Cardiac septum (tissue), 1 donor: ENCODE measurements at regions not wholly inside any gene's neighbourhood (a gene's known extent, or its start where the extent isn't known, plus 50 kb on each side); places are given as distances from the start of the nearest gene placed in this dataset.

Source experiments
- DNase-seq: peaks from one replicate; pipeline ENCODE4 v3.0.0-alpha.2; 2020; ENCODE audit warnings: low spot score
- intact Hi-C: fragments of 100-400 bp; cut with DNase I; formaldehyde crosslinking; loops from one replicate; pipeline ENCODE4 v1.14.0; 2022
- donor health status: DM: no; HTN: no; CAD: no.

- no peak for DNase-seq
These were observed 59.8 kb downstream of the MRM1 start for GRCh38 chr17:36661047-36661666.

GRCh38 chr17:36661688-36662087 lies 60.3 kb downstream of the MRM1 start:
- no peak for DNase-seq
- intact Hi-C loops, result no loop called here

More at GRCh38 chr17:36661047-36661666, 59.8 kb downstream of the MRM1 start:
- intact Hi-C loops, result no loop called here

GRCh38 chr17:36665417-36665816 lies 64.0 kb downstream of the MRM1 start:
- intact Hi-C loops, result no loop called here
- no peak for DNase-seq

- DNase-seq, result no peak
- intact Hi-C loops, result no loop called here
These were observed 66.5 kb downstream of the MRM1 start for GRCh38 chr17:36667922-36668321.

GRCh38 chr17:36668824-36669223 lies 67.4 kb downstream of the MRM1 start:
- no peak for DNase-seq
- intact Hi-C loops, result no loop called here

GRCh38 chr17:36671144-36671543 lies 69.8 kb downstream of the MRM1 start:
- no peak for DNase-seq

GRCh38 chr17:36672403-36672918 lies 71.1 kb downstream of the MRM1 start:
- intact Hi-C loops, result no loop called here
- no peak for DNase-seq

More at GRCh38 chr17:36671144-36671543, 69.8 kb downstream of the MRM1 start:
- intact Hi-C loops, result no loop called here

- intact Hi-C loops, result no loop called here
- no peak for DNase-seq
These were observed 71.7 kb downstream of the MRM1 start for GRCh38 chr17:36673068-36673467.

GRCh38 chr17:36673637-36674277 lies 72.4 kb downstream of the MRM1 start:
- DNase-seq, result no peak
- intact Hi-C loops, result no loop called here

GRCh38 chr17:36674278-36674650 lies 72.9 kb downstream of the MRM1 start:
- intact Hi-C loops, result no loop called here
- DNase-seq, result no peak

- intact Hi-C loops, result no loop called here
- DNase-seq, result no peak
These were observed 73.9 kb downstream of the MRM1 start for GRCh38 chr17:36675250-36675649.

GRCh38 chr17:36675786-36676185 lies 74.4 kb downstream of the MRM1 start:
- DNase-seq, result no peak
- intact Hi-C loops, result no loop called here

GRCh38 chr17:36679815-36680467 lies 78.6 kb downstream of the MRM1 start:
- intact Hi-C loops, result no loop called here
- no peak for DNase-seq

- intact Hi-C loops, result no loop called here
- no peak for DNase-seq
These were observed 79.4 kb downstream of the MRM1 start for GRCh38 chr17:36680701-36681202.

- no peak for DNase-seq
- intact Hi-C loops, result no loop called here
These were observed 81.4 kb downstream of the MRM1 start for GRCh38 chr17:36682773-36683172.

- intact Hi-C loops, result no loop called here
- DNase-seq, result no peak
These were observed 82.0 kb downstream of the MRM1 start for GRCh38 chr17:36683387-36683786.

GRCh38 chr17:36684134-36684533 lies 82.8 kb downstream of the MRM1 start:
- DNase-seq, result no peak
- intact Hi-C loops, result no loop called here

- intact Hi-C loops, result no loop called here
These were observed 84.8 kb downstream of the MRM1 start for GRCh38 chr17:36686123-36686669.

GRCh38 chr17:36687736-36688135 lies 86.4 kb downstream of the MRM1 start:
- intact Hi-C loops, result no loop called here
- no peak for DNase-seq

More at GRCh38 chr17:36686123-36686669, 84.8 kb downstream of the MRM1 start:
- DNase-seq, result no peak

GRCh38 chr17:36689089-36689667 lies 87.8 kb downstream of the MRM1 start:
- DNase-seq, result no peak
- intact Hi-C loops, result no loop called here
